Mesenchymal stem cell (in vitro differentiated cells and primary cell): ENCODE measurements at regions not wholly inside any gene's neighbourhood (a gene's known extent, or its start where the extent isn't known, plus 50 kb on each side); places are given as distances from the start of the nearest gene placed in this dataset.
A peak's percentile ranks its signal among the peaks of the same experiment; 100 is the strongest.

Source experiments
- DNase-seq: peaks from one replicate; pipeline ENCODE4 v3.0.0-alpha.2; 2013
- H2AFZ ChIP-seq: one replicate; pipeline ENCODE4 v1.6.1; 2013; ENCODE audit warnings: low read depth, mild to moderate bottlenecking, control low read depth, inconsistent platforms, low read length, moderate library complexity
- H2AK5ac ChIP-seq: 2 replicates; pipeline ENCODE4 v1.6.1; 2013; ENCODE audit warnings: low read length, moderate library complexity, mild to moderate bottlenecking, inconsistent platforms; ENCODE audit not compliant: severe bottlenecking
- H2BK120ac ChIP-seq: one replicate; pipeline ENCODE4 v1.6.1; 2013; ENCODE audit warnings: low read depth, mild to moderate bottlenecking, inconsistent platforms, low read length, moderate library complexity
- H2BK12ac ChIP-seq, 2 experiments: one replicate each; pipeline ENCODE4 v1.6.1; 2013; ENCODE audit warnings: inconsistent platforms in 2 of 2, low read length in 2 of 2, mild to moderate bottlenecking in 2 of 2, moderate library complexity in 2 of 2, control low read depth in 1 of 2
- H2BK15ac ChIP-seq: one replicate; pipeline ENCODE4 v1.6.1; 2013; ENCODE audit warnings: mild to moderate bottlenecking, low read depth, inconsistent platforms; ENCODE audit not compliant: poor library complexity, severe bottlenecking
- H2BK5ac ChIP-seq: 2 replicates; pipeline ENCODE4 v1.6.1; 2013; ENCODE audit warnings: low read depth, mild to moderate bottlenecking, low read length, control low read depth, inconsistent platforms; ENCODE audit not compliant: poor library complexity, severe bottlenecking
- H3K14ac ChIP-seq, 2 experiments: one replicate each; pipeline ENCODE4 v1.6.1; 2013; ENCODE audit warnings: inconsistent platforms in 2 of 2, low read length in 2 of 2, control low read depth in 1 of 2, mild to moderate bottlenecking in 1 of 2, moderate library complexity in 1 of 2
- H3K18ac ChIP-seq, 2 experiments: one replicate each; pipeline ENCODE4 v1.6.1; 2013; ENCODE audit warnings: inconsistent platforms in 2 of 2, low read length in 2 of 2, control low read depth in 1 of 2, low read depth in 1 of 2, mild to moderate bottlenecking in 1 of 2
- H3K23ac ChIP-seq, 2 experiments: one replicate each; pipeline ENCODE4 v1.6.1; 2013; ENCODE audit warnings: inconsistent platforms in 2 of 2, low read length in 2 of 2, mild to moderate bottlenecking in 2 of 2, moderate library complexity in 2 of 2, control low read depth in 1 of 2
- H3K27ac ChIP-seq: 2 replicates; pipeline ENCODE4 v1.5.1; 2013; ENCODE audit warnings: mild to moderate bottlenecking, moderate library complexity, low read length, control low read depth, inconsistent platforms; ENCODE audit not compliant: poor library complexity, severe bottlenecking
- H3K27me3 ChIP-seq, 2 experiments: 2 replicates each; pipeline versions ENCODE4 v1.6.1 to v1.7.0; 2013; ENCODE audit warnings: low read length in 2 of 2, mild to moderate bottlenecking in 2 of 2, moderate library complexity in 2 of 2, control low read depth in 1 of 2, inconsistent platforms in 1 of 2; ENCODE audit not compliant: control insufficient read depth in 1 of 2, insufficient read depth in 1 of 2
- H3K36me3 ChIP-seq, 2 experiments: 2 replicates each; pipeline versions ENCODE4 v1.6.1 to v1.7.0; 2013; ENCODE audit warnings: low read length in 2 of 2, control low read depth in 1 of 2, inconsistent platforms in 1 of 2, low read depth in 1 of 2, mild to moderate bottlenecking in 1 of 2; ENCODE audit not compliant: insufficient read depth in 2 of 2, control insufficient read depth in 1 of 2
- H3K4ac ChIP-seq, 2 experiments: one replicate each; pipeline ENCODE4 v1.6.1; 2013; ENCODE audit warnings: inconsistent platforms in 2 of 2, low read length in 2 of 2, mild to moderate bottlenecking in 2 of 2, moderate library complexity in 2 of 2, control low read depth in 1 of 2, low read depth in 1 of 2
- H3K4me1 ChIP-seq: 2 replicates; pipeline ENCODE4 v1.6.1; 2013; ENCODE audit warnings: low read depth, low read length, control low read depth; ENCODE audit not compliant: control insufficient read depth, insufficient read depth
- H3K4me2 ChIP-seq: 2 replicates; pipeline ENCODE4 v1.6.1; 2013; ENCODE audit warnings: low read length, mild to moderate bottlenecking, inconsistent platforms; ENCODE audit not compliant: poor library complexity, severe bottlenecking
- H3K4me3 ChIP-seq, 2 experiments: 2 replicates each; pipeline versions ENCODE4 v1.5.1 to v1.7.0; 2013; ENCODE audit warnings: low read length in 2 of 2, mild to moderate bottlenecking in 2 of 2, control low read depth in 1 of 2, low read depth in 1 of 2; ENCODE audit not compliant: insufficient read depth in 1 of 2
- H3K79me1 ChIP-seq: replicated peaks from 2 replicates; pipeline ENCODE4 v1.6.1; 2013; ENCODE audit warnings: mild to moderate bottlenecking, control low read depth, low read length, inconsistent platforms; ENCODE audit not compliant: poor library complexity, severe bottlenecking
- H3K9ac ChIP-seq: 2 replicates; pipeline ENCODE4 v1.7.0; 2013; ENCODE audit warnings: mild to moderate bottlenecking, low read length, moderate library complexity
- H3K9me3 ChIP-seq: 2 replicates; pipeline ENCODE4 v1.7.0; 2013; ENCODE audit warnings: mild to moderate bottlenecking, low read length; ENCODE audit not compliant: control insufficient read depth
- H4K8ac ChIP-seq: one replicate; pipeline ENCODE4 v1.6.1; 2013; ENCODE audit warnings: inconsistent platforms, mild to moderate bottlenecking, low read length, moderate library complexity
- H4K91ac ChIP-seq: one replicate; pipeline ENCODE4 v1.6.1; 2013; ENCODE audit warnings: mild to moderate bottlenecking, low read length, inconsistent platforms
- WGBS: methylation state at CpG from one replicate; pipeline ENCODE4 v1.1.7; 2013; ENCODE audit warnings: mixed read lengths; 5-methylcytosine and 5-hydroxymethylcytosine counted together

- H3K36me3 ChIP-seq, result no peaks in the 10 kb centered on the region
- DNase-seq, result peak; percentile 43
- WGBS, result 44% methylated on average over 3 of the region's 4 CpGs
- peak overlapping the region; percentile 42 for H3K9ac ChIP-seq
- no peak overlapping the region for H4K91ac ChIP-seq
- H3K27me3 ChIP-seq, result no peaks in the 10 kb centered on the region
- H3K27ac ChIP-seq, result no peak overlapping the region
- no peak overlapping the region for H3K14ac ChIP-seq
- no peak overlapping the region for H3K23ac ChIP-seq
- no peak overlapping the region for H3K18ac ChIP-seq
- no peak overlapping the region for H3K4ac ChIP-seq
- no peak overlapping the region for H3K4me2 ChIP-seq
- H2BK5ac ChIP-seq, result no peak overlapping the region
- no peaks in the 10 kb centered on the region for H3K9me3 ChIP-seq
- H2AK5ac ChIP-seq, result no peak overlapping the region
- H3K4me1 ChIP-seq, result no peaks in the 10 kb centered on the region
- H2BK120ac ChIP-seq, result no peak overlapping the region
- H2BK15ac ChIP-seq, result no peak overlapping the region
- H3K79me1 ChIP-seq, result no peaks in the 10 kb centered on the region
- H4K8ac ChIP-seq, result no peak overlapping the region
- H2AFZ ChIP-seq, result no peak overlapping the region
- H3K4me3 ChIP-seq, result no peak overlapping the region
- H2BK12ac ChIP-seq, result no peak overlapping the region
Observed at GRCh38 chr6:126118058-126118755, 131.9 kb downstream of the TRMT11 start.

DNA sequence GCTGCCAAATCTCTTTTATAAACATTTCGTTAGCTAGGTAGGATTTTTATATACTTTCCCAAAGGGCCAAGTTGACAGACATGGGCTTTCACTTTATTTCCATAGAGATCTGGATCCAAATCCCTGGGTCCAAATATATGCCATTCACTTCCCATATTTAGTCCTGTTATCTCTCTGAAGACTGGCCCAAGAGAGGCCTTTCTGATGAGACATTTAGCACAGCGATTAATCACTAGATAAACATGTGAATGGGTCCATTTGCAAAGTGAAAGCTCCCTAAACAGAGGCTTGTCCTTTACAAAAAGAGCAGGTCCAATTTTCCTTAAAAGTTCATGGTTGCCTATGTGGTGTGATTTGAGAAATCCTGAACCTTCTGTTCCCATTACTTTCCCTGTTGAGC, 132.6 kb downstream of the TRMT11 start:
- no peak overlapping the region for H3K4me2 ChIP-seq
- no peaks in the 10 kb centered on the region for H3K27me3 ChIP-seq
- no peak for DNase-seq
- no peak overlapping the region for H2AK5ac ChIP-seq
- H4K8ac ChIP-seq, result no peak overlapping the region
- no peak overlapping the region for H2AFZ ChIP-seq
- no peak overlapping the region for H2BK120ac ChIP-seq
- no peak overlapping the region for H3K18ac ChIP-seq
- no peaks in the 10 kb centered on the region for H3K36me3 ChIP-seq
- H3K27ac ChIP-seq, result no peak overlapping the region
- WGBS, result 81% methylated on average over 2 of the region's 2 CpGs
- H3K4me1 ChIP-seq, result no peaks in the 10 kb centered on the region
- no peak overlapping the region for H3K23ac ChIP-seq
- no peak overlapping the region for H4K91ac ChIP-seq
- no peak overlapping the region for H2BK5ac ChIP-seq
- H3K14ac ChIP-seq, result no peak overlapping the region
- no peak overlapping the region for H2BK12ac ChIP-seq
- H2BK15ac ChIP-seq, result no peak overlapping the region
- no peaks in the 10 kb centered on the region for H3K9me3 ChIP-seq
- H3K79me1 ChIP-seq, result no peaks in the 10 kb centered on the region
- H3K4me3 ChIP-seq, result no peak overlapping the region
- H3K9ac ChIP-seq, result peak overlapping the region; percentile 42
- H3K4ac ChIP-seq, result no peak overlapping the region

DNA sequence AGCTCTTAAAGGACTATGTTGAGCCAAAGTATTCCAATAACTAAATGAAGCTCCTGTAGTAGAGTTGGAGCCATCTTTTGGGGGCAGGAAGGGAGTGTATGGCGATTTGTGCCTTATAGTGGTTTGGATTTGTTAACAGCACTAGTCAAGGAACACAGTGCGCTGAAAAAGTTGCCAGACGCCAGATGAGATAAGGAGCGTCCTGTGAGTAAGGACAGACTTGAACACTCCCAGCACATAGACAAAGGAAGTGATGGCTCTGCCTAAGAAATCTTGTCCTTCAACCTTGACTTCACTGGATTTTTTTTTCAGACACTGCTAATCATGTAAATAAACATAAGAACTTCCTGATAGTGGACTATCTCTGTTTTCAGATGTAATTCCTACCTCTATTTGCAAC, 136.9 kb downstream of the TRMT11 start:
- Histone ChIP-seq H3K9ac (no peak overlapping the region), H3K4ac (no peak overlapping the region), H2BK120ac (no peak overlapping the region), H2AK5ac (no peak overlapping the region), H3K36me3 (no peaks in the 10 kb centered on the region), H3K4me2 (no peak overlapping the region), H3K79me1 (no peaks in the 10 kb centered on the region), H2BK5ac (no peak overlapping the region), H4K8ac (no peak overlapping the region), H2BK15ac (no peak overlapping the region), H3K23ac (no peak overlapping the region), H3K4me1 (no peaks in the 10 kb centered on the region), H3K27ac (no peak overlapping the region), H3K4me3 (no peak overlapping the region), H3K18ac (no peak overlapping the region), H4K91ac (no peak overlapping the region), H3K14ac (no peak overlapping the region), H3K27me3 (no peaks in the 10 kb centered on the region), H2AFZ (no peak overlapping the region), H3K9me3 (no peaks in the 10 kb centered on the region), H2BK12ac (no peak overlapping the region)
- DNase-seq, result peak; percentile 60
- 8% methylated on average over 4 of the region's 4 CpGs for WGBS

DNA sequence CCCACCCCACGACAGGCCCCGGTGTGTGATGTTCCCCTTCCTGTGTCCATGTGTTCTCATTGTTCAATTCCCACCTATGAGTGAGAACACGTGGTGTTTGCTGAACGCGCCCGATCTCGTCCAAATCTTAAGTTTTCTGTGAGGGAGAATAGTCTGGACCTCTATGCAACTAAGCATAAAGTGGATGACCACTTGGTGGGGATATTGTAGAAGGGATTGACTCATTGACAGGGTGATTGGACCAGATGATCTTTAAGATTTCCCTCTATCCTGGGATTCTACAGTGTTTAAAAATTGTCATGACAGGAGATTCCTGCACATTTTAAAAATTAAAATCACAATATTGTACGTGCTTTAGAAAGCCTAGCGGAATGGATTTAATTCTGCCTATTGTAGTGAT, 141.3 kb downstream of the TRMT11 start:
- Histone ChIP-seq H3K9ac (no peak overlapping the region), H3K9me3 (no peaks in the 10 kb centered on the region), H3K79me1 (no peaks in the 10 kb centered on the region), H3K4me2 (no peak overlapping the region), H3K18ac (no peak overlapping the region), H3K4me1 (no peaks in the 10 kb centered on the region), H2AFZ (no peak overlapping the region), H4K8ac (no peak overlapping the region), H3K27me3 (no peaks in the 10 kb centered on the region), H2BK120ac (no peak overlapping the region), H3K27ac (no peak overlapping the region), H3K14ac (no peak overlapping the region), H3K4me3 (no peak overlapping the region), H3K4ac (no peak overlapping the region), H3K36me3 (no peaks in the 10 kb centered on the region), H3K23ac (no peak overlapping the region), H2BK15ac (no peak overlapping the region), H4K91ac (no peak overlapping the region), H2BK5ac (no peak overlapping the region), H2BK12ac (no peak overlapping the region), H2AK5ac (no peak overlapping the region)
- DNase-seq, result no peak
- 91% methylated on average over 7 of the region's 9 CpGs for WGBS
